K562 (cell line): ENCODE measurements at regions not wholly inside any gene's neighbourhood (a gene's known extent, or its start where the extent isn't known, plus 50 kb on each side); places are given as distances from the start of the nearest gene placed in this dataset.

Experiments
- ATAC-seq: fragments of 200-7000 bp; cut with Tn5 transposase; 3 replicates; pipeline ENCODE4 v1.9.1; 2020; ENCODE audit warnings: moderate library complexity
- BruUV-seq: library from RNA; stranded (reverse); fragments of 400-500 nt; replicated peaks from 2 replicates; lab custom pipeline; 2021; lab: Mats Ljungman, UMichigan
- CTCF ChIA-PET: fragments of 300-600 bp; formaldehyde crosslinking; extraction: SDS; loops from one replicate; lab custom pipeline; 2021; ENCODE audit warnings: low intra/inter-chr PET ratio; lab: Yijun Ruan, JAX
- POLR2A ChIA-PET: fragments of 300-600, 350-650 bp; sonication (Branson Sonifier 250); formaldehyde crosslinking; extraction: SDS; loops from one replicate; lab custom pipeline; 2021; ENCODE audit warnings: antibody characterized with exemption, inconsistent platforms; lab: Yijun Ruan, JAX
- DNase-seq, 4 experiments: peaks; one replicate each; pipeline versions ENCODE4 v3.0.0 to v3.0.0-alpha.2; 2011 to 2018; ENCODE audit warnings: low spot score in 3 of 4, mixed read lengths in 3 of 4; ENCODE audit errors: extremely low read depth in 1 of 4
- FAIRE-seq: peaks from 2 replicates; lab custom pipeline; 2011; peaks lifted over from hg19 to GRCh38; lab: Jason Lieb, UNC
- H2AFZ ChIP-seq: 2 replicates; pipeline ENCODE4 v1.6.0; 2011; ENCODE audit warnings: low read depth, low read length, control low read depth, inconsistent platforms
- H3K27ac ChIP-seq: fragments of 200-600 bp; 3 replicates; pipeline ENCODE4 v1.8.0; 2011; ENCODE audit warnings: low read depth, mild to moderate bottlenecking, control low read depth, inconsistent platforms, low read length, moderate library complexity, mixed read lengths; ENCODE audit errors: extremely low read depth
- H3K27me3 ChIP-seq, 2 experiments: fragments of 300-600 bp in 1 of 2; 2 replicates in 1 of 2; 3 replicates in 1 of 2; pipeline versions ENCODE4 v1.6.0 to v1.8.0; 2011; ENCODE audit warnings: inconsistent platforms in 2 of 2, low read length in 2 of 2, mild to moderate bottlenecking in 1 of 2, mixed read lengths in 1 of 2, moderate library complexity in 1 of 2; ENCODE audit not compliant: control insufficient read depth in 2 of 2, insufficient read depth in 2 of 2
- H3K36me3 ChIP-seq: fragments of 300-600 bp; 3 replicates; pipeline ENCODE4 v1.8.0; 2011; ENCODE audit warnings: mild to moderate bottlenecking, low read length, inconsistent platforms; ENCODE audit not compliant: control insufficient read depth, insufficient read depth
- H3K4me1 ChIP-seq, 2 experiments: fragments of 200-600 bp in 1 of 2; replicated peaks in 1 of 2; 2 replicates in 1 of 2; 3 replicates in 1 of 2; pipeline versions ENCODE4 v1.5.1 to v1.8.0; 2011; ENCODE audit warnings: inconsistent platforms in 2 of 2, low read length in 2 of 2, mild to moderate bottlenecking in 1 of 2, mixed read lengths in 1 of 2, moderate library complexity in 1 of 2; ENCODE audit not compliant: control insufficient read depth in 2 of 2, insufficient read depth in 2 of 2
- H3K4me2 ChIP-seq: 2 replicates; pipeline ENCODE4 v1.6.1; 2011; ENCODE audit warnings: low read length, control low read depth, inconsistent platforms, mixed read lengths; ENCODE audit not compliant: insufficient read depth
- H3K4me3 ChIP-seq: fragments of 200-600 bp; sonication (generic), shearing (Covaris generic); 2 replicates; pipeline ENCODE4 v1.5.1; 2016; ENCODE audit warnings: control low read depth, inconsistent platforms
- H3K79me2 ChIP-seq: fragments of 200-600 bp; 3 replicates; pipeline ENCODE4 v1.8.0; 2011; ENCODE audit warnings: low read length, inconsistent platforms; ENCODE audit not compliant: control insufficient read depth, insufficient read depth
- H3K9ac ChIP-seq, 2 experiments: 2 replicates each; pipeline versions ENCODE4 v1.6.0 to v1.6.1; 2011; ENCODE audit warnings: low read depth in 2 of 2, low read length in 2 of 2, control low read depth in 1 of 2, inconsistent platforms in 1 of 2, mild to moderate bottlenecking in 1 of 2, mixed read lengths in 1 of 2; ENCODE audit not compliant: insufficient read depth in 1 of 2
- H3K9me1 ChIP-seq: one replicate; pipeline ENCODE4 v1.6.0; 2011; ENCODE audit warnings: inconsistent platforms, mild to moderate bottlenecking, low read length, moderate library complexity; ENCODE audit not compliant: control insufficient read depth, insufficient read depth
- H3K9me3 ChIP-seq: replicated peaks from 2 replicates; pipeline ENCODE4 v1.5.1; 2011; ENCODE audit warnings: low read depth, low read length, inconsistent platforms; ENCODE audit not compliant: control insufficient read depth, insufficient read depth
- H4K20me1 ChIP-seq: replicated peaks from 2 replicates; pipeline ENCODE4 v1.6.1; 2011; ENCODE audit warnings: low read length, inconsistent platforms, mixed read lengths; ENCODE audit not compliant: control insufficient read depth, insufficient read depth
- CC2D1A ChIP-seq: fragments of 450-650 bp; IDR thresholded peaks from 2 replicates; pipeline ENCODE4 v1.6.1; 2017; ENCODE audit warnings: mild to moderate bottlenecking
- CEBPZ ChIP-seq: fragments of 150-350 bp; IDR thresholded peaks from 2 replicates; pipeline ENCODE4 v1.6.1; 2014; ENCODE audit warnings: low read depth, mild to moderate bottlenecking, low read length, borderline replicate concordance
- FUS ChIP-seq: fragments of 200-400 bp; formaldehyde crosslinking; optimal IDR thresholded peaks from 2 replicates; pipeline ENCODE3; 2017; ENCODE audit warnings: low read depth, low read length
- NCOA6 ChIP-seq: fragments of 450-650 bp; IDR thresholded peaks from 2 replicates; pipeline ENCODE4 v1.6.1; 2017; ENCODE audit warnings: mild to moderate bottlenecking
- PHTF2 ChIP-seq: fragments of 250-450 bp; sonication (Bioruptor Pico); IDR thresholded peaks from 2 replicates; pipeline ENCODE4 v1.5.0; 2021; ENCODE audit warnings: mild to moderate bottlenecking
- RBM25 ChIP-seq: fragments of 200-400 bp; formaldehyde crosslinking; IDR thresholded peaks from 2 replicates; pipeline ENCODE4 v1.6.1; 2018; ENCODE audit warnings: low read length, low read depth, moderate library complexity; ENCODE audit not compliant: severe bottlenecking
- SRSF9 ChIP-seq: fragments of 200-400 bp; formaldehyde crosslinking; IDR thresholded peaks from 2 replicates; pipeline ENCODE4 v1.6.1; 2017; ENCODE audit warnings: low read depth, low read length, borderline replicate concordance
- TAF15 ChIP-seq: fragments of 200-400 bp; formaldehyde crosslinking; IDR thresholded peaks from 2 replicates; pipeline ENCODE4 v1.6.1; 2017; ENCODE audit warnings: mild to moderate bottlenecking, low read depth, low read length, moderate library complexity
- TEAD1 ChIP-seq, 2 experiments: fragments of 450-650 bp in 1 of 2; sonication (generic) in 1 of 2; formaldehyde crosslinking; IDR thresholded peaks; 2 replicates each; pipeline versions ENCODE4 v1.4.0 to v1.8.0; 2020 to 2022; ENCODE audit warnings: mild to moderate bottlenecking in 2 of 2, missing genetic modification reagents in 1 of 2
- ZNF184 ChIP-seq: sonication (generic); formaldehyde crosslinking; IDR thresholded peaks from 2 replicates; pipeline ENCODE4 v1.5.0; 2020; ENCODE audit warnings: missing genetic modification reagents
- ZNF584 ChIP-seq: fragments of 200-800 bp; sonication (Bioruptor generic); IDR thresholded peaks from 2 replicates; pipeline ENCODE4 v1.6.1; 2016; ENCODE audit warnings: low read depth, mild to moderate bottlenecking, missing genetic modification characterization, missing compliant biosample characterization
- WGBS: fragments of 100-300 bp; shearing (Covaris generic); methylation state at CpG from one replicate; pipeline ENCODE4 v1.1.6; 2016; ENCODE audit warnings: low coverage, mixed read lengths; ENCODE audit not compliant: insufficient coverage; ENCODE audit errors: missing lambda C conversion rate; 5-methylcytosine and 5-hydroxymethylcytosine counted together
- in situ Hi-C: fragments of 300-500 bp; cut with MboI; formaldehyde crosslinking; loops from 4 replicates; pipeline ENCODE4 v1.15.0; 2018; ENCODE audit warnings: inconsistent platforms, mixed read lengths
- intact Hi-C: fragments of 100-400 bp; cut with micrococcal nuclease; formaldehyde crosslinking; loops from 2 replicates; pipeline ENCODE4 v1.14.2; 2022
- TF ChIP-seq, protein P1 (sequence below), 2 experiments: fragments of 450-650 bp; IDR thresholded peaks; 2 replicates each; pipeline ENCODE4 v1.6.1; 2016; ENCODE audit warnings: mild to moderate bottlenecking in 2 of 2, borderline replicate concordance in 1 of 2, low read depth in 1 of 2, moderate library complexity in 1 of 2

- H3K36me3 ChIP-seq = no peaks in the 10 kb centered on the region
- H3K27ac ChIP-seq = no peak overlapping the region
- whole genome bisulfite sequencing = 3% methylated on average over 2 of the region's 2 CpGs
- POLR2A ChIA-PET = no interaction called here
- no peak overlapping the region for H3K9ac ChIP-seq
- no TSS peak for BruUV-seq
- H3K4me2 ChIP-seq = no peak overlapping the region
- ATAC-seq (no peak), FAIRE-seq (no peak), DNase-seq (no peak)
- no peaks in the 10 kb centered on the region for H3K9me1 ChIP-seq
- intact Hi-C loops = no loop called here
- in situ Hi-C loops = no loop called here
- H3K27me3 ChIP-seq = no peaks in the 10 kb centered on the region; a peak in 1 of 5 replicates
- no peak overlapping the region for H3K4me3 ChIP-seq
- CTCF ChIA-PET = no interaction called here
- H2AFZ ChIP-seq = no peak overlapping the region
- H4K20me1 ChIP-seq = no peaks in the 10 kb centered on the region
- H3K79me2 ChIP-seq = no peaks in the 10 kb centered on the region
- H3K9me3 ChIP-seq = no peaks in the 10 kb centered on the region
- H3K4me1 ChIP-seq = no peaks in the 10 kb centered on the region
- TF ChIP-seq ZNF584 (CRISPR knock-in tag) (no peak), TAF15 (no peak), RBM25 (no peak), SRSF9 (no peak), CC2D1A (no peak), NCOA6 (no peak), ZNF184 (CRISPR knock-in tag) (no peak), CEBPZ (no peak), TEAD1 (CRISPR knock-in tag; IDR thresholded peaks at IDR 0.05) (no peak), FUS (no peak), PHTF2 (CRISPR knock-in tag) (no peak)
- TF ChIP-seq, protein P1, sequence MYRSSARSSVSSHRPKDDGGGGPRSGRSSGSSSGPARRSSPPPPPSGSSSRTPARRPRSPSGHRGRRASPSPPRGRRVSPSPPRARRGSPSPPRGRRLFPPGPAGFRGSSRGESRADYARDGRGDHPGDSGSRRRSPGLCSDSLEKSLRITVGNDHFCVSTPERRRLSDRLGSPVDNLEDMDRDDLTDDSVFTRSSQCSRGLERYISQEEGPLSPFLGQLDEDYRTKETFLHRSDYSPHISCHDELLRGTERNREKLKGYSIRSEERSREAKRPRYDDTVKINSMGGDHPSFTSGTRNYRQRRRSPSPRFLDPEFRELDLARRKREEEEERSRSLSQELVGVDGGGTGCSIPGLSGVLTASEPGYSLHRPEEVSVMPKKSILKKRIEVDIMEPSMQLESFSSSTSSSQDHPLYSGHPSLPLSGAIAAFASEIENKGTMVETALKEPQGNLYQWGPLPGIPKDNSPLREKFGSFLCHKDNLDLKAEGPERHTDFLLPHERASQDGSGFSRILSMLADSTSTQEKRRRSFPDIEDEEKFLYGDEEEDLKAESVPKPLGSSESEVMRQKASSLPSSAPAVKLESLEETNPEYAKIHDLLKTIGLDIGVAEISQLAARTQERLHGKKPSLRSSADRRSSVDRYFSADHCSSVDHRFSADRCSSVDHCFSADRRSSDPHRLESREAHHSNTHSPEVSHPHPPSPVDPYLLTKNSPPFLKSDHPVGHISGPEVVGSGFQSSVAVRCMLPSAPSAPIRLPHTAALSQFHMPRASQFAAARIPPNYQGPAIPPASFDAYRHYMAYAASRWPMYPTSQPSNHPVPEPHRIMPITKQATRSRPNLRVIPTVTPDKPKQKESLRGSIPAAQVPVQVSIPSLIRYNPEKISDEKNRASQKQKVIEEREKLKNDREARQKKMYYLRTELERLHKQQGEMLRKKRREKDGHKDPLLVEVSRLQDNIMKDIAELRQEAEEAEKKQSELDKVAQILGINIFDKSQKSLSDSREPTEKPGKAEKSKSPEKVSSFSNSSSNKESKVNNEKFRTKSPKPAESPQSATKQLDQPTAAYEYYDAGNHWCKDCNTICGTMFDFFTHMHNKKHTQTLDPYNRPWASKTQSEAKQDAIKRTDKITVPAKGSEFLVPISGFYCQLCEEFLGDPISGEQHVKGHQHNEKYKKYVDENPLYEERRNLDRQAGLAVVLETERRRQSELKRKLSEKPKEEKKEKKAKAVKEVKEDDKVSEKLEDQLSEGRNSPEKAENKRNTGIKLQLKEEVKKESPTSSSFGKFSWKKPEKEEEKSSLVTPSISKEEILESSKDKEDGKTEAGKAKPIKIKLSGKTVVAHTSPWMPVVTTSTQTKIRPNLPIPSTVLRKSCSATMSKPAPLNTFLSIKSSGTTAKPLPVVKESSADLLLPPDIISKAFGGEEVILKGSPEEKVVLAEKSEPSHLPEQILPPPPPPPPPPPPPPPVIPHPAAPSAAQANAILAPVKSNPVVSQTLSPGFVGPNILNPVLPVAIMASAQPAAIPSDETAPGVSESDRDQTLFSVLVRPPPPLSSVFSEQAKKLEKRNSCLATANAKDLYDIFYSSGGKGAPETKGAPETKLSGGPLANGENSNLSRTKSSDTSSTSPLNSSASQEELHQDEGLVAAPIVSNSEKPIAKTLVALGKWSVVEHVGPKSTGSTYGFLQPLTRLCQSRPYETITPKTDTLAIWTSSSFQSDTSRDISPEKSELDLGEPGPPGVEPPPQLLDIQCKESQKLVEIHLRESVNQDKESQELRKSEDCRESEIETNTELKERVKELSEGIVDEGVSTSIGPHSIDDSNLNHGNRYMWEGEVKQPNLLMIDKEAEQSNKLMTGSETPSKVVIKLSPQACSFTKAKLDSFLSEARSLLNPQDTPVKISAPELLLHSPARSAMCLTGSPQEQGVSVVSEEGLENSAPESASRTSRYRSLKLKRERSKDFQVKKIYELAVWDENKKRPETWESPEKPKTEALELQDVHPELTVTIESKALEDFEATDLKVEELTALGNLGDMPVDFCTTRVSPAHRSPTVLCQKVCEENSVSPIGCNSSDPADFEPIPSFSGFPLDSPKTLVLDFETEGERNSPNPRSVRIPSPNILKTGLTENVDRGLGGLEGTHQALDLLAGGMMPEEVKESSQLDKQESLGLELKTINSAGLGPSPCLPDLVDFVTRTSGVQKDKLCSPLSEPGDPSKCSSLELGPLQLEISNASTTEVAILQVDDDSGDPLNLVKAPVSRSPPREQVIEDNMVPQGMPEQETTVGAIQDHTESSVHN (IDR thresholded peaks at IDR 0.05; ENCODE audit: borderline replicate concordance in 1 of 2, low read depth in 1 of 2) = no peak
Measured at GRCh38 chr5:174398171-174398570, 326.2 kb upstream of the MSX2 start.
